H9 (cell line): ENCODE measurements at regions not wholly inside any gene's neighbourhood (a gene's known extent, or its start where the extent isn't known, plus 50 kb on each side); places are given as distances from the start of the nearest gene placed in this dataset.

Experiments used
- DNase-seq: peaks from one replicate; pipeline ENCODE4 v3.0.0-alpha.2; 2017
- H2AFZ ChIP-seq: one replicate; pipeline ENCODE4 v1.6.1; 2013; ENCODE audit warnings: mild to moderate bottlenecking, low read length, control low read depth, moderate library complexity
- H2AK5ac ChIP-seq: 2 replicates; pipeline ENCODE4 v1.6.1; 2013; ENCODE audit warnings: low read length, control low read depth, mixed read lengths; ENCODE audit not compliant: insufficient read length
- H2BK120ac ChIP-seq: one replicate; pipeline ENCODE4 v1.6.1; 2013; ENCODE audit warnings: low read depth, mild to moderate bottlenecking, low read length, control low read depth, inconsistent platforms; ENCODE audit not compliant: poor library complexity, severe bottlenecking
- H2BK12ac ChIP-seq: 2 replicates; pipeline ENCODE4 v1.6.1; 2013; ENCODE audit warnings: low read length, control low read depth, mixed read lengths, low read depth; ENCODE audit not compliant: insufficient read length
- H2BK15ac ChIP-seq: 2 replicates; pipeline ENCODE4 v1.6.1; 2013; ENCODE audit warnings: low read depth, low read length, control low read depth
- H2BK20ac ChIP-seq: one replicate; pipeline ENCODE4 v1.6.1; 2013; ENCODE audit warnings: low read depth, mild to moderate bottlenecking, low read length, control low read depth, inconsistent platforms; ENCODE audit not compliant: poor library complexity, severe bottlenecking
- H2BK5ac ChIP-seq: 2 replicates; pipeline ENCODE4 v1.6.1; 2013; ENCODE audit warnings: low read length, control low read depth, mixed read lengths; ENCODE audit not compliant: insufficient read length
- H3K14ac ChIP-seq: 2 replicates; pipeline ENCODE4 v1.6.1; 2013; ENCODE audit warnings: low read length, control low read depth; ENCODE audit not compliant: insufficient read depth
- H3K18ac ChIP-seq: 2 replicates; pipeline ENCODE4 v1.6.1; 2013; ENCODE audit warnings: low read depth, mild to moderate bottlenecking, mixed read lengths, low read length, control low read depth; ENCODE audit not compliant: insufficient read length
- H3K23ac ChIP-seq: 2 replicates; pipeline ENCODE4 v1.6.1; 2013; ENCODE audit warnings: low read length, control low read depth, mixed read lengths, low read depth; ENCODE audit not compliant: insufficient read length
- H3K23me2 ChIP-seq: 2 replicates; pipeline ENCODE4 v1.6.1; 2013; ENCODE audit warnings: low read depth, mild to moderate bottlenecking, mixed read lengths, low read length, control low read depth; ENCODE audit not compliant: insufficient read length, poor library complexity, severe bottlenecking
- H3K27ac ChIP-seq: 2 replicates; pipeline ENCODE4 v1.5.1; 2013; ENCODE audit warnings: low read length, control low read depth, mixed read lengths, low read depth; ENCODE audit not compliant: insufficient read length
- H3K27me3 ChIP-seq: 2 replicates; pipeline ENCODE4 v1.6.1; 2013; ENCODE audit warnings: low read length, control low read depth, inconsistent platforms; ENCODE audit not compliant: insufficient read depth
- H3K4ac ChIP-seq: 2 replicates; pipeline ENCODE4 v1.6.1; 2013; ENCODE audit warnings: low read depth, mild to moderate bottlenecking, control low read depth, inconsistent platforms, low read length, moderate library complexity
- H3K4me1 ChIP-seq: 2 replicates; pipeline ENCODE4 v1.6.1; 2013; ENCODE audit warnings: low read length, control low read depth, inconsistent platforms; ENCODE audit not compliant: insufficient read depth
- H3K4me2 ChIP-seq: 2 replicates; pipeline ENCODE4 v1.6.1; 2013; ENCODE audit warnings: low read length, control low read depth, mixed read lengths; ENCODE audit not compliant: insufficient read length, insufficient read depth
- H3K56ac ChIP-seq: 2 replicates; pipeline ENCODE4 v1.6.1; 2013; ENCODE audit warnings: low read depth, mild to moderate bottlenecking, mixed read lengths, low read length, control low read depth; ENCODE audit not compliant: insufficient read length
- H3K79me1 ChIP-seq: 2 replicates; pipeline ENCODE4 v1.6.1; 2013; ENCODE audit warnings: low read depth, mild to moderate bottlenecking, moderate library complexity, low read length, control low read depth, inconsistent platforms; ENCODE audit not compliant: insufficient read depth, poor library complexity, severe bottlenecking
- H3K79me2 ChIP-seq: 2 replicates; pipeline ENCODE4 v1.6.1; 2013; ENCODE audit warnings: low read length, control low read depth, inconsistent platforms; ENCODE audit not compliant: insufficient read depth
- H3K9ac ChIP-seq: 2 replicates; pipeline ENCODE4 v1.6.1; 2013; ENCODE audit warnings: low read length, control low read depth, mixed read lengths; ENCODE audit not compliant: insufficient read length; ENCODE audit errors: extremely low read depth
- H3K9me3 ChIP-seq: one replicate; pipeline ENCODE4 v1.6.1; 2013; ENCODE audit warnings: low read depth, low read length, inconsistent platforms; ENCODE audit not compliant: control insufficient read depth
- H3T11ph ChIP-seq: one replicate; pipeline ENCODE4 v1.6.1; 2013; ENCODE audit warnings: mild to moderate bottlenecking, low read length, control low read depth, inconsistent platforms
- H4K20me1 ChIP-seq: one replicate; pipeline ENCODE4 v1.6.1; 2013; ENCODE audit not compliant: control insufficient read depth, insufficient read length, insufficient read depth
- H4K5ac ChIP-seq: 2 replicates; pipeline ENCODE4 v1.6.1; 2013; ENCODE audit warnings: low read depth, mild to moderate bottlenecking, mixed read lengths, low read length, control low read depth; ENCODE audit not compliant: insufficient read length
- H4K8ac ChIP-seq: replicated peaks from 2 replicates; pipeline ENCODE4 v1.6.1; 2013; ENCODE audit warnings: low read length, control low read depth, mixed read lengths, low read depth; ENCODE audit not compliant: insufficient read length
- H4K91ac ChIP-seq: 2 replicates; pipeline ENCODE4 v1.6.1; 2013; ENCODE audit warnings: low read depth, mild to moderate bottlenecking, moderate library complexity, mixed read lengths, low read length, control low read depth; ENCODE audit not compliant: insufficient read length
- H3K27ac Mint-ChIP-seq, 3 experiments: 2 replicates in 2 of 3; 3 replicates in 1 of 3; pipeline ENCODE4 v1.8.0; 2020 to 2021; ENCODE audit warnings: mixed read lengths in 3 of 3, mild to moderate bottlenecking in 1 of 3, moderate library complexity in 1 of 3
- H3K27me3 Mint-ChIP-seq: 2 replicates; pipeline ENCODE4 v1.8.0; 2021; ENCODE audit warnings: low read depth, mild to moderate bottlenecking, moderate library complexity, mixed read lengths
- H3K36me3 Mint-ChIP-seq, 3 experiments: 2 replicates in 2 of 3; 3 replicates in 1 of 3; pipeline ENCODE4 v1.8.0; 2020 to 2021; ENCODE audit warnings: low read depth in 3 of 3, mixed read lengths in 3 of 3; ENCODE audit not compliant: insufficient read depth in 1 of 3
- H3K4me1 Mint-ChIP-seq, 2 experiments: 2 replicates each; pipeline ENCODE4 v1.8.0; 2020; ENCODE audit warnings: mixed read lengths in 2 of 2
- H3K4me3 Mint-ChIP-seq, 2 experiments: 2 replicates in 1 of 2; 3 replicates in 1 of 2; pipeline ENCODE4 v1.8.0; 2020 to 2021; ENCODE audit warnings: mild to moderate bottlenecking in 2 of 2, mixed read lengths in 2 of 2, moderate library complexity in 1 of 2
- H3K9me3 Mint-ChIP-seq, 2 experiments: 2 replicates in 1 of 2; 3 replicates in 1 of 2; pipeline ENCODE4 v1.8.0; 2020; ENCODE audit warnings: mild to moderate bottlenecking in 2 of 2, mixed read lengths in 2 of 2, moderate library complexity in 1 of 2
- CTCF ChIP-seq: fragments of 200-600 bp; sonication (generic); conservative IDR thresholded peaks from 3 replicates; pipeline ENCODE4 v1.8.0; 2021; ENCODE audit warnings: antibody characterized with exemption, mild to moderate bottlenecking
- WGBS: extraction: QIAGEN DNeasy Blood & Tissue Kit; methylation state at CpG from one replicate; pipeline ENCODE4 v1.1.7; 2013; ENCODE audit warnings: missing lambda C conversion rate, low lambda C conversion rate, mixed read lengths; ENCODE audit not compliant: insufficient read length; ENCODE audit errors: extremely low coverage; 5-methylcytosine and 5-hydroxymethylcytosine counted together

GRCh38 chr2:20129331-20130159, 78.1 kb upstream of the LAPTM4A start:
- no peak overlapping the region for H3K27ac Mint-ChIP-seq
- Histone ChIP-seq H3K4me1 (no peaks in the 10 kb centered on the region), H4K20me1 (no peaks in the 10 kb centered on the region), H2BK20ac (no peak overlapping the region), H3T11ph (no peak overlapping the region), H3K18ac (no peak overlapping the region), H3K79me2 (no peaks in the 10 kb centered on the region), H3K23me2 (no peaks in the 10 kb centered on the region), H2AFZ (no peak overlapping the region), H3K79me1 (no peaks in the 10 kb centered on the region), H4K91ac (no peak overlapping the region), H3K4me2 (no peak overlapping the region), H2AK5ac (no peak overlapping the region), H3K9me3 (no peaks in the 10 kb centered on the region), H2BK15ac (no peak overlapping the region), H4K5ac (no peak overlapping the region), H2BK12ac (no peak overlapping the region), H3K14ac (no peak overlapping the region), H3K27me3 (no peaks in the 10 kb centered on the region), H3K4ac (no peak overlapping the region), H4K8ac (no peak overlapping the region), H3K56ac (no peak overlapping the region), H3K9ac (no peak overlapping the region), H2BK5ac (no peak overlapping the region), H3K23ac (no peak overlapping the region), H2BK120ac (no peak overlapping the region), H3K27ac (no peak overlapping the region)
- H3K4me1 Mint-ChIP-seq: peaks cover 5 to 11% of the 10 kb centered on the region in 2 experiments; a peak in 3 of 4 replicates
- no peaks in the 10 kb centered on the region for H3K9me3 Mint-ChIP-seq
- no peak for DNase-seq
- peaks cover 4% of the 10 kb centered on the region for H3K27me3 Mint-ChIP-seq
- H3K36me3 Mint-ChIP-seq: no peaks in the 10 kb centered on the region
- no peak overlapping the region for H3K4me3 Mint-ChIP-seq
- no CpG with 5 or more reads among the region's 12 CpGs for WGBS
- TF ChIP-seq CTCF: no peak
